AG09319 (cell line): ENCODE measurements at regions not wholly inside any gene's neighbourhood (a gene's known extent, or its start where the extent isn't known, plus 50 kb on each side); places are given as distances from the start of the nearest gene placed in this dataset.
"Not testable (repeated sequence)": the region's sequence is repeated elsewhere in the genome, so short reads cannot be mapped to it uniquely, and the experiment has no call there.

Experiments used
- DNase-seq: peaks from one replicate; pipeline ENCODE4 v3.0.0-alpha.2; 2010; ENCODE audit warnings: low read depth; ENCODE audit errors: extremely low read depth
- CTCF ChIP-seq: IDR thresholded peaks from 2 replicates; pipeline ENCODE4 v1.5.1; 2011; ENCODE audit warnings: low read depth, mild to moderate bottlenecking, inconsistent platforms, low read length, moderate library complexity

- no peak for DNase-seq
- TF ChIP-seq CTCF: no peak
Observed at GRCh38 chr5:84748313-84748712, 363.6 kb upstream of the EDIL3 start.

- not testable (repeated sequence) for DNase-seq
Observed at GRCh38 chr5:84746280-84746679, 361.6 kb upstream of the EDIL3 start.

- no peak for TF ChIP-seq CTCF
Observed at GRCh38 chr5:84741056-84741455, 356.4 kb upstream of the EDIL3 start.

GRCh38 chr5:84729326-84729725, 344.6 kb upstream of the EDIL3 start:
- no peak for DNase-seq

More at GRCh38 chr5:84741056-84741455, 356.4 kb upstream of the EDIL3 start:
- DNase-seq: no peak

GRCh38 chr5:84727708-84728107, 343.0 kb upstream of the EDIL3 start:
- DNase-seq: no peak
- TF ChIP-seq CTCF: no peak

More at GRCh38 chr5:84729326-84729725, 344.6 kb upstream of the EDIL3 start:
- TF ChIP-seq CTCF: no peak

GRCh38 chr5:84725946-84726570, 341.4 kb upstream of the EDIL3 start:
- TF ChIP-seq CTCF: no peak
- DNase-seq: no peak

GRCh38 chr5:84724683-84725082, 340.0 kb upstream of the EDIL3 start:
- no peak for DNase-seq
- TF ChIP-seq CTCF: no peak

- DNase-seq: no peak
- no peak for TF ChIP-seq CTCF
Observed at GRCh38 chr5:84724181-84724580, 339.5 kb upstream of the EDIL3 start.
